Neural progenitor cell (in vitro differentiated cells): ENCODE measurements at regions not wholly inside any gene's neighbourhood (a gene's known extent, or its start where the extent isn't known, plus 50 kb on each side); places are given as distances from the start of the nearest gene placed in this dataset.

Experiments used
- CTCF ChIP-seq: fragments of 200-600 bp; sonication (generic); IDR thresholded peaks from 2 replicates; pipeline ENCODE4 v1.5.1; 2017; ENCODE audit warnings: antibody characterized with exemption, mild to moderate bottlenecking
- EZH2 ChIP-seq: fragments of 200-600 bp; sonication (generic); IDR thresholded peaks from 2 replicates; pipeline ENCODE4 v1.6.1; 2017; ENCODE audit warnings: antibody characterized with exemption, mild to moderate bottlenecking, moderate library complexity
- EZH2phosphoT487 ChIP-seq: fragments of 200-600 bp; sonication (generic); IDR thresholded peaks from 2 replicates; pipeline ENCODE4 v1.6.1; 2017; ENCODE audit warnings: antibody characterized with exemption

GRCh38 chr16:65260746-65261145 is 138.9 kb upstream of the CDH11 start:
- TF ChIP-seq CTCF = no peak
- TF ChIP-seq EZH2phosphoT487 = no peak
- TF ChIP-seq EZH2 = no peak
